Suprapubic skin (tissue), 4 donors: ENCODE measurements at regions not wholly inside any gene's neighbourhood (a gene's known extent, or its start where the extent isn't known, plus 50 kb on each side); places are given as distances from the start of the nearest gene placed in this dataset.
"Not testable (repeated sequence)": the region's sequence is repeated elsewhere in the genome, so short reads cannot be mapped to it uniquely, and the experiment has no call there.

Experiments
- CTCF ChIP-seq, 2 donors: fragments of 200-600 bp in 1 of 2; fragments of 450-650 bp in 1 of 2; sonication (generic) in 1 of 2; IDR thresholded peaks; one replicate each; pipeline ENCODE4 v1.5.1; 2016 to 2019; ENCODE audit warnings: antibody characterized with exemption in 2 of 2, mild to moderate bottlenecking in 1 of 2, moderate library complexity in 1 of 2
- EP300 ChIP-seq: sonication (generic); formaldehyde crosslinking; IDR thresholded peaks from one replicate; pipeline ENCODE4 v1.6.1; 2017; ENCODE audit warnings: antibody characterized with exemption
- POLR2A ChIP-seq, 2 donors: fragments of 450-650 bp; IDR thresholded peaks; one replicate each; pipeline ENCODE4 v1.6.1; 2017; ENCODE audit warnings: antibody characterized with exemption in 2 of 2, mild to moderate bottlenecking in 2 of 2, moderate library complexity in 2 of 2
- POLR2AphosphoS5 ChIP-seq, 3 donors: sonication (generic); formaldehyde crosslinking; IDR thresholded peaks; one replicate each; pipeline ENCODE4 v1.6.1; 2017; ENCODE audit warnings: antibody characterized with exemption in 3 of 3

- not testable (repeated sequence) for TF ChIP-seq POLR2A (IDR thresholded peaks at IDR 0.05); EP300; CTCF (IDR thresholded peaks at IDR 0.05); POLR2AphosphoS5 (IDR thresholded peaks at IDR 0.05)
Observed at GRCh38 chr21:10346249-10346648, 175.1 kb upstream of the TPTE start.
